Left forelimb (tissue), 1 donor: ENCODE measurements at regions not wholly inside any gene's neighbourhood (a gene's known extent, or its start where the extent isn't known, plus 50 kb on each side); places are given as distances from the start of the nearest gene placed in this dataset.
"Not testable (repeated sequence)": the region's sequence is repeated elsewhere in the genome, so short reads cannot be mapped to it uniquely, and the experiment has no call there.

Source experiments
- DNase-seq: peaks from one replicate; pipeline ENCODE4 v3.0.0-alpha.2; 2018; ENCODE audit warnings: low spot score

- DNase-seq = no peak
These were observed 413.9 kb downstream of the RPS6KC1 start for GRCh38 chr1:213464786-213465460.

GRCh38 chr1:213466541-213466940 lies 415.5 kb downstream of the RPS6KC1 start:
- no peak for DNase-seq

GRCh38 chr1:213474054-213474453 lies 423.0 kb downstream of the RPS6KC1 start:
- DNase-seq = peak; percentile 68

- no peak for DNase-seq
These were observed 430.4 kb downstream of the RPS6KC1 start for GRCh38 chr1:213481395-213481794.

GRCh38 chr1:213484333-213484732 lies 433.3 kb downstream of the RPS6KC1 start:
- DNase-seq = no peak

- DNase-seq = no peak
These were observed 433.7 kb downstream of the RPS6KC1 start for GRCh38 chr1:213484758-213485157.

GRCh38 chr1:213486488-213486887 lies 435.4 kb downstream of the RPS6KC1 start:
- no peak for DNase-seq

- DNase-seq = no peak
These were observed 440.4 kb downstream of the RPS6KC1 start for GRCh38 chr1:213491468-213491867.

GRCh38 chr1:213492161-213493041 lies 441.4 kb downstream of the RPS6KC1 start:
- DNase-seq = no peak

GRCh38 chr1:213499444-213499843 lies 448.4 kb downstream of the RPS6KC1 start:
- no peak for DNase-seq

GRCh38 chr1:213507472-213508223 lies 456.6 kb downstream of the RPS6KC1 start:
- DNase-seq = no peak

GRCh38 chr1:213511173-213511572 lies 460.1 kb downstream of the RPS6KC1 start:
- no peak for DNase-seq

GRCh38 chr1:213512316-213512715 lies 461.3 kb downstream of the RPS6KC1 start:
- DNase-seq = no peak

- no peak for DNase-seq
These were observed 462.0 kb downstream of the RPS6KC1 start for GRCh38 chr1:213513006-213513405.

- DNase-seq = not testable (repeated sequence)
These were observed 463.6 kb downstream of the RPS6KC1 start for GRCh38 chr1:213514408-213515179.

- DNase-seq = no peak
These were observed 468.1 kb downstream of the RPS6KC1 start for GRCh38 chr1:213519098-213519497.

- no peak for DNase-seq
These were observed 466.6 kb upstream of the PROX1 start for GRCh38 chr1:213521206-213521605.

- no peak for DNase-seq
These were observed 463.9 kb upstream of the PROX1 start for GRCh38 chr1:213523781-213524398.

- DNase-seq = no peak
These were observed 461.5 kb upstream of the PROX1 start for GRCh38 chr1:213526306-213526705.

GRCh38 chr1:213530611-213531320 lies 457.0 kb upstream of the PROX1 start:
- no peak for DNase-seq
